Dendritic cell treated with granulocyte-macrophage colony-stimulating factor and Interleukin-4, amounts not matched to agents 40 ng/mL and 50 ng/mL, for 4 days (primary cell): ENCODE measurements at regions not wholly inside any gene's neighbourhood (a gene's known extent, or its start where the extent isn't known, plus 50 kb on each side); places are given as distances from the start of the nearest gene placed in this dataset.
"Not testable (repeated sequence)": the region's sequence is repeated elsewhere in the genome, so short reads cannot be mapped to it uniquely, and the experiment has no call there.

ENCODE experiments used
- H3K27ac Mint-ChIP-seq: one replicate; pipeline ENCODE4 v1.8.0; 2022; ENCODE audit warnings: mild to moderate bottlenecking, mixed read lengths
- H3K27me3 Mint-ChIP-seq: one replicate; pipeline ENCODE4 v1.8.0; 2022; ENCODE audit warnings: mild to moderate bottlenecking, mixed read lengths
- H3K36me3 Mint-ChIP-seq: one replicate; pipeline ENCODE4 v1.8.0; 2022; ENCODE audit warnings: low read depth, mixed read lengths
- H3K4me1 Mint-ChIP-seq: one replicate; pipeline ENCODE4 v1.8.0; 2022; ENCODE audit warnings: low read depth, mixed read lengths
- H3K4me3 Mint-ChIP-seq: one replicate; pipeline ENCODE4 v1.8.0; 2022; ENCODE audit warnings: mild to moderate bottlenecking, moderate library complexity, mixed read lengths
- H3K9me3 Mint-ChIP-seq: one replicate; pipeline ENCODE4 v1.8.0; 2022; ENCODE audit warnings: mixed read lengths
- intact Hi-C: fragments of 100-400 bp; cut with micrococcal nuclease; formaldehyde crosslinking; loops from one replicate; pipeline ENCODE4 v1.15.0; 2022

DNA sequence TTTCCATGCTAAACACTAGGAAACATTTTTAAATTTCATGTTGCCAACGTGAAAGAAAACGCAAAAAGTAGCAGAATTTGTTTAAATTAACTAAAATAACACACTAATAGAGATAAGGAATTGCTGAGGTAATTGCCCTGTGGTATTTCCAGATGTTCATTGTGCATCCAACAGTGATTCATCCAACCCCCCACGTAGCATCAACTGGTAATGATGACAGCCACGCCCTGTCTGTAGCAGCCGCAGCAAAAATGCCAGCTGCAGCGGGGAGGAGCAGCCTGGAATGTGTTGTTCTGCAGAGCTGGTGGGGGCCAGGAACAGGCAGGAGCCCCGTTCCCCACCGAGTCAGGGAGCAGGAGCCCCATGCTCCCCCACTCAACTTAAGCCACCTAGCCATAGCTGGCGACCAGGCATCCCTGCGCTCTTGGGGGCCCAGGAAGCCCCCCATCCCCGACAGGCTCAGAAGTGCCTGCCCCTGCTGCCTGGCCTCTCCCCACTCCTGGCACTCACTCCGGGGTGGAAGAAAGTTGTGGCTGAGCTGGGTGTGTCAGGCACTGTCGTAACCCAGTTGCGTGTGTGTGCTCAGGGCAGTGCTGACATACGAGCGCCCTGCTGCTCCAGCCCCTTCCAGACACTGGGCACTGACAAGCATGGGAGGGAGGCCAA is 695.1 kb upstream of the ACVR2A start:
- Mint-ChIP-seq H3K27me3 (no peaks in the 10 kb centered on the region), H3K36me3 (no peaks in the 10 kb centered on the region), H3K9me3 (peaks cover 60% of the 10 kb centered on the region), H3K27ac (no peak overlapping the region), H3K4me3 (no peak overlapping the region), H3K4me1 (no peaks in the 10 kb centered on the region)
- intact Hi-C loops: no loop called here

DNA sequence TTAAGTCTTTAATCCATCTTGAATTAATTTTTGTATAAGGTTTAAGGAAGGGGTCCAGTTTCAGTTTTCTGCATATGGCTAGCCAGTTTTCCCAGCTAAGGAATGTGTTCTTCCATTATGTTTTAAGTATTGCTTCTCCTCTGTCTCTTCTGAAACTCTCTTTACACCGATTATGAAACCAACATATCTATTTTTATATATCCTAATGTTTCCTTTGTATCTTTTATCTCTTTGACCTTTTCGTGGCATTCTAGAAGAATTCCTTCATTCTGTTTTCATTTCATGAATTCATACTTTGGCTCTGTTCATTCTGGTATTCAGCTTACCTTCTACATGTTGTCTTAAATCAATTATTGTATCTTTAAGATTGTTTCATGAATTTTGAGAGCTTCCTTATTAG is 697.0 kb upstream of the ACVR2A start:
- Mint-ChIP-seq H3K27ac (no peak overlapping the region), H3K4me3 (no peak overlapping the region), H3K36me3 (no peaks in the 10 kb centered on the region), H3K27me3 (no peaks in the 10 kb centered on the region), H3K9me3 (peaks cover 49% of the 10 kb centered on the region), H3K4me1 (no peaks in the 10 kb centered on the region)
- intact Hi-C loops: no loop called here

DNA sequence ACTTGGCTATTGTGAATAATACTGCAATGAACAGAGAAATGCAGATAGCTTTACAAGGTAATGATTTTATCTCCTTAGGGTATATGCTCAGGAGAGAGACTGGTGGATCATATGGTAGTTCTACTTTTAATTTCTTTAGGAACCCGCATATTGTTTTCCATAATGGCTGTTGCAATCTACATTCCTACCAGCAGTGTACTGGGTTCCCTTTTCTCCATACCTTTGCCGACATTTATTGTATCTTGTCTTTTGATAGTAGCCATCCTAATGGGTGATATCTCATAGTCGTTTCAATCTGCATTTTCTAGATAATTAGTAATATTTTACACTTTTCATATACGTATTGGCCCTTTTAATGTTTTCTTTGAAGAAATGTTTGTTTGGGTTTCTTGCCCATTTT is 702.9 kb upstream of the ACVR2A start:
- no peaks in the 10 kb centered on the region for H3K27me3 Mint-ChIP-seq
- no peak overlapping the region for H3K27ac Mint-ChIP-seq

DNA sequence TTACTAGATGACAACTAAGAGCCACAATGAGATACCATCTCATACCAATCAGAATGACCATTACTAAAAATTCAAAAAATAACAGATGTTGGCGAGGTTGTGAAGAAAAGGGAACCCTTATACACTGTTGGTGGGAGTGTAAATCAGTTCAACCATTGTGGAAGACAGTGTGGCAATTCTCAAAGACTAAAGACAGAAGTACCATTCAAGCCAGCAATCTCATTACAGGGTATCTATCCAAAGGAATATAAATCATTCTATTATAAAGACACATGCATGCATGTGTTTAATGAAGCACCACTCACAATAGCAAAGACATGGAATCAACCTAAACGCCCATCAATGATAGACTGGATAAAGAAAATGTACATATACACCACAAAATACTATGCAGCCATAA is 705.1 kb upstream of the ACVR2A start:
- H3K9me3 Mint-ChIP-seq, H3K27me3 Mint-ChIP-seq, intact Hi-C loops, H3K27ac Mint-ChIP-seq, H3K36me3 Mint-ChIP-seq, H3K4me3 Mint-ChIP-seq, H3K4me1 Mint-ChIP-seq: not testable (repeated sequence)

More for the DNA sequence above, 702.9 kb upstream of the ACVR2A start:
- Mint-ChIP-seq H3K4me3 (no peak overlapping the region), H3K9me3 (peaks cover under 1% of the 10 kb centered on the region), H3K36me3 (no peaks in the 10 kb centered on the region), H3K4me1 (no peaks in the 10 kb centered on the region)
- intact Hi-C loops: no loop called here

DNA sequence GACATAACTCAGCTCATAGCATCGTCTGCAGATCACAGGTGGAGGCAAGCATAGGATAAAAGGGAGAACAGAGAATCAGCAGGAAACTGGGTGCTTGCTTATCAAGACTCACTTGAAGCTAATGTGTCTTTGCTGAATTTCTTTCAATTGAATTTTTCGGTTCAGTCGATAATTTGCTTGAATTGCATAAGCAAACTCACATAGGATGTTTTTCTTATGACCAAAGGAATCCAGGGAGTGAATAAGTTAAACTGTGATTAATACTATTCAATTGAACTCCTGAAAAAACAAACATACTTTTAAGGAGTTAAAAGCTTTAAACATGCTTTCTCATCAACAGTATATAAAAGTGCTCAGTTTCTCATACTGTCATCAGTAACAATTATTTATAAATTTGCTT is 707.1 kb upstream of the ACVR2A start:
- Mint-ChIP-seq H3K9me3 (no peaks in the 10 kb centered on the region), H3K36me3 (no peaks in the 10 kb centered on the region), H3K4me3 (no peak overlapping the region), H3K4me1 (no peaks in the 10 kb centered on the region), H3K27me3 (no peaks in the 10 kb centered on the region), H3K27ac (no peak overlapping the region)
- intact Hi-C loops: no loop called here

DNA sequence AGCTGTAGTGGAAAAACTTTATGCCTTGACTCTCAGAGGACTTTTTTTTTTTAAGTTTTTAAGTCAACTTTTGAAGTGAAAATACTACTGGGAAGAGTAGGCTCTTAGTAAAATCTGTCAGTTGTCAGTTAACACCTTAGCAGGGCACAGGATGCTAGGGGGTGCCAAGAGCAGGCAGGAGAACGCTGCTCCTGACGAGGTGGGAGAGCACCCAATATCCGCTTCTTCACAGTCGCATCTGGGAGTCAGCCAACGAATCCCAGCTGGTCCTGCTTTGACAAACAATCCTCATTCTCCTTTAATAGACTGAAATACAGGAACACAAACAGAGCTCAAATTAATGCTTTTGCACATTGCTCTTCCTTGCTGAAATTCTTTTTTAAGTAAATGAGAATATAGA is 709.5 kb upstream of the ACVR2A start:
- Mint-ChIP-seq H3K27me3 (no peaks in the 10 kb centered on the region), H3K36me3 (no peaks in the 10 kb centered on the region), H3K4me1 (no peaks in the 10 kb centered on the region), H3K4me3 (no peak overlapping the region), H3K27ac (no peak overlapping the region), H3K9me3 (no peaks in the 10 kb centered on the region)
- intact Hi-C loops: no loop called here

DNA sequence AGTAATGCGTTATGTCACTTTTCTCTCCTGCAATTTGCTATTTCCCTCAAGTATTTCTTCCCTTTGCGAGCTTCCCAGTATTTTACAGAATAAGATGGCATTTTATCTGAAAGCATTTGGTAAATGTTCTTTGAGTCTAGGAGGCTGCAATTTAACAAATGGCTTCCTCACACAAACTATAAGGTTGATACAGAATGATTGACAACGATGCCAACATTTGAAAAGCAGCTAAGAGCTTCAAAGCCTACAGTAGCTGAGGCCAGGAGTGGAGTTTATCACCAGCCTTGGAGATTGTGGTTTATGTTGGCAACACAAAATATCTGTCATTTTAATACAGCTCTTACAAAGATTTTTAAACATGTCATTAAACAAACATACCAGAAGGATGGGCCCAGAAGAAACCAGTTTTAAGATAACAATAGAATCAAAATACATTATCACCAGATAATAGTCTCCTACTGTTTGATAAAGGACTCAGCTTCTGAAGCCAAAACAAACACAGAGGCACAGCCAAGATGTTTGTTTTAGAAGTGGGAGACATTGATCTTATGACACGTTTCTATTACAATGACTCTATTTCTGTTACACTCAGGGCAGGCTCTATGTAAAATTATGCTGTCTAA is 711.4 kb upstream of the ACVR2A start:
- no peak overlapping the region for H3K4me3 Mint-ChIP-seq
- H3K27ac Mint-ChIP-seq: no peak overlapping the region
- intact Hi-C loops: no loop called here
- peaks cover 6% of the 10 kb centered on the region for H3K9me3 Mint-ChIP-seq
- H3K36me3 Mint-ChIP-seq: no peaks in the 10 kb centered on the region
- H3K27me3 Mint-ChIP-seq: no peaks in the 10 kb centered on the region
- H3K4me1 Mint-ChIP-seq: no peaks in the 10 kb centered on the region

DNA sequence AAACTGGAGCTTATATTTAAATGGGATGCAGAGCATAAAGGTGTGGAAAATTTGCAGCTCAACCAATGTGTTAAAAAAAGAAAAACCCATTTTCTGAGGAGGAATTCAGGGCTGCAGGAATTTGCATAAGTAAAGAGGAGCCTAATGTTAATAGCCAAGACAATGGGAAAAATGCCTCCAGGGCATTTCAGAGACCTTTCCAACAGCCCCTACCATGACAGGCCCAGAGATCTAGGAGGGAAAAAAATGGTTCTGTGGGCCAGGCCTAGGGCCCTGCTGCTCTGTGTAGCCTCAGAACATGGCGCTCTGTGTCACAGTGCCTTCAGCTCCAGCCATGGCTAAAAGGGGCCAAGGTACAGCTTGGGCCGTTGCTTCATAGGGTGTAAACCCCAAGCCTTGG is 719.7 kb upstream of the ACVR2A start:
- Mint-ChIP-seq H3K36me3 (no peaks in the 10 kb centered on the region), H3K27ac (no peak overlapping the region), H3K9me3 (peaks cover 42% of the 10 kb centered on the region), H3K4me3 (no peak overlapping the region), H3K27me3 (no peaks in the 10 kb centered on the region), H3K4me1 (no peaks in the 10 kb centered on the region)
- intact Hi-C loops: no loop called here

DNA sequence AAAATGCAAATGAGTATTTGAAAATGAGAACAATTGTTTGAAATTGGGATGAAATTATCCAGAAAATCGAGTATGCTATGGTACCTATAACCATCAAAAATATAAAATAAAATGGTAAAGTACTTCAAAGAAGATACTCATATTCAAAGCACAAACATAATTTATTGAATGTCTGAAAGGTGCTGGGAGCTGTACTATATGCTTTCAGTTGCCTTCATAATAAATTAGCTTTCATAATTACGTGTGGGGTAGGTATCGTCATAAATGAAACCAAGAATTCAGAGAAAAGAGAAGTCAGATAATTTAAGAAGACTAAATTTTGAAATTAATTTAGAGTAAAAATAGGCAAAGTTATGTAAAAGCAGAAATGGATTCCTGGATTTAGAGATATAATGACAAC is 721.9 kb upstream of the ACVR2A start:
- Mint-ChIP-seq H3K27ac (no peak overlapping the region), H3K4me1 (no peaks in the 10 kb centered on the region), H3K27me3 (no peaks in the 10 kb centered on the region), H3K4me3 (no peak overlapping the region), H3K9me3 (peaks cover 32% of the 10 kb centered on the region), H3K36me3 (no peaks in the 10 kb centered on the region)
- intact Hi-C loops: no loop called here

DNA sequence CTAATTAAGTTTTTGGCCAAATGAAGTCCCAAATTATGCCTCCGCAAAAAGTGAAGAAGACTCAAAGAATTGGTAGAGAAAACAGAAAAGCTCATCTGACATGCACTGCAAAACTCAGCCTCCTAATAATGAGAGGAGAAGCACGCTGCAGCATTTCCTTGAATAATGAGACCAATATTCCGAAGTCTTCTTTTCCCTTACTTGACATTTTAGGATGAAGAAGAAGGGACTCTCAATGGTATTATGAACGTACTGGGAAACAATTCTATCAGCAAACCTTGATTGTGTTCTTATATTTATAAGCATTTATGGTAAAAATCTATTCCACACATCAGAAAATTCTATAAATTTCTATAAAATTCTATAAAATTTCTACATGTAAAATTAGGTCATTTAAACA is 733.9 kb upstream of the ACVR2A start:
- H3K4me3 Mint-ChIP-seq: no peak overlapping the region
- no peaks in the 10 kb centered on the region for H3K4me1 Mint-ChIP-seq
- no peaks in the 10 kb centered on the region for H3K27me3 Mint-ChIP-seq
- intact Hi-C loops: no loop called here
- H3K9me3 Mint-ChIP-seq: peaks cover 7% of the 10 kb centered on the region
- H3K27ac Mint-ChIP-seq: no peak overlapping the region
- H3K36me3 Mint-ChIP-seq: no peaks in the 10 kb centered on the region

DNA sequence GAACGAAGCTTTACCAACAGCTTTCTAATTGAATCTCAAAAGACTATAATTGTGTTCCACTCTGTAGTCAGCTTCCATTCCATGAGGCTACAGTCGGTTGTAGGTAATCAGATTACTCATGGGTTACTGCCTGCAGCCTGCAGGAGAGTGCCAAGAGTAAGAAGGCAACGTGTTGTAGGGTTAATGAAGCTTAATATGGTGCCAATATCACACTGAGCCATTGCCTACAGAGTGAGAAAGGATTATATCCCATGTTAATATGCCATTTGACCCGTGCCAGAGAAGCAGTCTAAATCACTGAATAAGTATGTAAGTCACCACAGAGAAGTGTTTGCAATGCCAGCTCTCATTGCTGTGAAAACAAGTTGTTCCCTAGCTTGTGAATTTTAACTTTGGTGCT is 734.5 kb upstream of the ACVR2A start:
- intact Hi-C loops: no loop called here
- H3K36me3 Mint-ChIP-seq: no peaks in the 10 kb centered on the region
- H3K27ac Mint-ChIP-seq: no peak overlapping the region
- no peak overlapping the region for H3K4me3 Mint-ChIP-seq
- peaks cover 11% of the 10 kb centered on the region for H3K9me3 Mint-ChIP-seq
- H3K4me1 Mint-ChIP-seq: no peaks in the 10 kb centered on the region
- no peaks in the 10 kb centered on the region for H3K27me3 Mint-ChIP-seq

DNA sequence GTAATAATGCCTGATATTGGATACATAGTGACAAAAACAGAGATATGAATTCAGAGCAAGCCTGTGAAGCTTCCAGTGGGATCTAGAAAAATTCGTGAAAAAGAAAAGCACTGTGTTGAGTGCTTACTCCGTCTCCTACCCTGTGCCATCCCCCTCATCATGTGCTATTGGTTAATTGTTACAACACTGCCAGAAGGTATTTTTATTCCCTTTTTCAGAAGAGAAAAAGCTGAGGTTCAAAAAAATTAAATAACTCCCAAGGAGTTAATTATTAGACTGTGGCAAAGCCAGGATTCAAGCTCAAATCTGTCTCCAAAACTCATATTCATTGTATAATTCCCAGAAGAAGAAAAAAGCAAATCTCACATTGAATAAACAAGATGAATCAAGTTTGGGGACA is 735.5 kb upstream of the ACVR2A start:
- H3K27me3 Mint-ChIP-seq: no peaks in the 10 kb centered on the region
- intact Hi-C loops: no loop called here
- no peaks in the 10 kb centered on the region for H3K4me1 Mint-ChIP-seq
- H3K36me3 Mint-ChIP-seq: no peaks in the 10 kb centered on the region
- no peak overlapping the region for H3K4me3 Mint-ChIP-seq
- peaks cover 21% of the 10 kb centered on the region for H3K9me3 Mint-ChIP-seq
- H3K27ac Mint-ChIP-seq: no peak overlapping the region

DNA sequence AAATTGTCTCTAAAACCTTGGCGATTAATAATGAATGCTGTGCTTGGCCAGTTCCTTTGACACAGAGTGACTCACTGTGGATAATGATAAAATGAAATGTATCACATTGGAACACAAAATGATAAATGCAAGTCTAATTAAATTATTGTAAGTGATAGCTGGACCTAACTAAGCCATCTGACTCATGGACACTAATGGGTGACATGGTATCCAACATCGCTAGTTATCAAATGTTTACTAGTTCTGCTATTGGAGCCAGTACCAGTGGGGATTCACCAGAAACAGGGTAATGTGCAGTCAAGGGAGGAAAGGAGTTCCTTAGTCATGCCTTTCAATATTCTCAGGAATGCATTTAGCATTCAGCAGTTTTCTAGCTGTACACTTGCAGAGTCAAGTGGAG is 736.3 kb upstream of the ACVR2A start:
- H3K27ac Mint-ChIP-seq: no peak overlapping the region
- H3K4me3 Mint-ChIP-seq: no peak overlapping the region
- no peaks in the 10 kb centered on the region for H3K4me1 Mint-ChIP-seq
- H3K27me3 Mint-ChIP-seq: no peaks in the 10 kb centered on the region
- intact Hi-C loops: no loop called here
- peaks cover 23% of the 10 kb centered on the region for H3K9me3 Mint-ChIP-seq
- H3K36me3 Mint-ChIP-seq: no peaks in the 10 kb centered on the region

DNA sequence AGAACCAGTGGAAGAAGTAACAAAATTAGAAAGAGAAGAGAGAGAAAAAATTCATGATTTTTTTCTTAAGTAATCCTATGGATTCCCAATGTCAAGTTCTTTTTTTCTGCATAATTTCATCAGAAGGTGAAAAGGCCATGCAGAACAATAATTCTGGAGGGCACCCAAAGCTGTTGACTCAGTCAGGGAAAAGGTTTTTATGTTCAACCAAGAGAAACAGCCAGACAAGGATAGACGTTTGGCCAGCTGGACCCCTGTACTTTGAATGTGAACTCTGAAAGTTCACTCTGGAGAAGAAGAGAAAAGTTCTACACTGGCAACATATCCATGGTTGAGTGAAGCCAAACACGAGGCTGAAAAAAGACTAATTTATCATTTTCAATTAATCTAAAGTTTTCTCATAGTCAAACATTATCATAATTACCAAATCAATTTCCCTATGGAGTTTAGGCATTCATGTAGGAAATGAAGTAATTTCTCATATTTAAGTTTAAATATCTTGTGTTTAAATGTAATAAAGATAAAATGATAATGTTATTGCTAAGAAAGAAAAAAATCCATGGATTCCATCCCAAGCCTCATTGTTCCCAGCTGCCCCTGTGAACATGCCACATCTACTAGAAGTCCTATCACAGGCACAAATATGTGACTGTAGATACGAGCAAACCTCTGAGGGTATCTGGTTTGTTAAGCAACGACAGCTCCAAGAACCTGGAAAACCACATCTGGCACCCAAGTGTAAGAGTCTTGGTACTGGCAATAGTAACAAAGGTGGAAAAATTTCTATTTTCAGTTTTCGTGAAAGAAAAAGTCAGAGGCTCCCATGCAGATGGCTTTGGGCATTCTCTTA is 742.7 kb upstream of the ACVR2A start:
- intact Hi-C loops: no loop called here
- Mint-ChIP-seq H3K4me3 (no peak overlapping the region), H3K36me3 (no peaks in the 10 kb centered on the region), H3K4me1 (no peaks in the 10 kb centered on the region), H3K27me3 (no peaks in the 10 kb centered on the region), H3K9me3 (peaks cover 25% of the 10 kb centered on the region), H3K27ac (no peak overlapping the region)
